GM18498 (cell line): ENCODE measurements at regions not wholly inside any gene's neighbourhood (a gene's known extent, or its start where the extent isn't known, plus 50 kb on each side); places are given as distances from the start of the nearest gene placed in this dataset.

ENCODE experiments used
- ATAC-seq: cut with Tn5 transposase; IDR thresholded peaks from one replicate; pipeline ENCODE4 v1.9.1; 2021; ENCODE audit warnings: mild to moderate bottlenecking, moderate library complexity; ENCODE audit not compliant: unreplicated experiment

DNA sequence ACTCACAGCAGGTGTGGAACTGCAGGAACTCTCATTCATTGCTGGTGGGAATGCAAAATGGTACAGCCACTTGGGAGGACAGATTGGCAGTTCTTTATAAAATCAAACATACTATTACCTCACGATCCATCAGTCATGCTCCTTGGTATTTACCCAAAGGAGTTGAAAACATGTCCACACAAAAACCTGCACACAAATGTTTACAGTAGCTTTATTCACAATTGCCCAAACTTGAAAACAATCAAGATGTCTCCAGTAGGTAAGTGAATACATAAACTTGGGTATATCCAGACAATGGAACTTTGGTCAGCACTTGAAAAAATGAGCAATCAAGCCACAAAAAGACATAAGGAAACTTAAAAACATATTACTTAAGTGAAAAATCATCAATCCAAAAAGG lies 215.5 kb downstream of the IRX1 start:
- ATAC-seq: no peak

- no peak for ATAC-seq
Observed at GRCh38 chr5:3818624-3819023, 223.0 kb downstream of the IRX1 start.

DNA sequence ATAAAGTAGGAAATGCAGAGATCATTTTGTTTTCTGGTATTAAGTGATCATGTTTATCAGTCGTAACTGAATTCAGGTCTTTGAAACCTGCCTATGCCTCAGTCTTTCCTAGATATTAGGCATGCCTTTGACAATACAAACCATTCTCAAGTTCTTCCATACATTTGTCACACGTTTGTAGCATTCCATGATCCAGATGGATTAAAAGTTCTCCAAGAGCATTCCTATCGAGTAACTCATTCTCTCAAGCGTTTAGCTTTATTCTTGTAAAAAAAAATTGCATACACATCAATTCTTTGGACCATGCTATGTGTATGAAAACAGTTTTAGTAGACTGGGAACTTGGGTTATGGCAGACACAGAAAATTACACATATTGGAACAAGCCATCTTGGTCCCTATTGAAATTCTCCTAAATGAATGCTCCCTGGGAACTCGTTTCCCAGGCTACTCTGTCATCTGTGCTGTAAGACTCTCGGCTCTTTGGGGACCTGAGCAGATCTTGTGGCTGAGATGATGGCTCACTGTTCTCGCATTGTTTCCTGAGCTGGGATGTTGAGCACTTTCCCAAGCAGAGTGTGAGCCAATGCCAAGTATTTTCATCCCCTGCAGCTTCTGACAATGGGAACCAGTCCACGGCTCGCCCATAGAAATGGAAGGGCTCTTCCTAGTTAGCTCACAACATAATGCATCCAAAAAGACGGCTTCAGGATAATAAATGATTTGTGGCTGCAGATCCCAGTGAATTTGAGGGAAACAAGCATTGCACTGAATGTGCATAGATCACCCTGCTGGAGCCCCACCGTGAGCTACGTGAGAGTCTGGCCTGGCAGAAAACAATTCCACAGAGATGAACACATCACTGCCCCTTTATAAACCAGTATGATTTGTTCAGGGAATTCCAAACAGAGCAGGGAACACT lies 230.2 kb downstream of the IRX1 start:
- ATAC-seq: no peak

- ATAC-seq: no peak
Observed at GRCh38 chr5:3827624-3828023, 232.0 kb downstream of the IRX1 start.

DNA sequence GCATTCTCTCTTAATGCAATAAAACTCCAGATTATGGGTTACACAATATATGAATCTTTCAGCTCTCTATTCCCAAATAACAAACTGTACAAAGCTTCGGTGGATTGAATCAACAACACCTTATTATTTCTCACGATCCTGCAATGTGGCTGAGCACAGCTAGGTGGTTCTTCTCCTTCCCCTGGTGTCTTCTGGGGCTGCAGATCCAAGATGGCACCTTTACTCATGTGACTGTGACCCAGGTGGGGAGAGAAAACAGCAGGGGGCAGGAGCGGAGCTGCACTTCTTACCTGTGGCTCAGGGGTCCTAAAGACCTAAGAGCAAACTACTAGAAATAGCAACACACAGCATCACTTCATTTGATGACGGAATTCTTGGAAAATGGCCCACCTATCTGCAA lies 233.1 kb downstream of the IRX1 start:
- no peak for ATAC-seq

GRCh38 chr5:3833566-3833965 lies 237.9 kb downstream of the IRX1 start:
- no peak for ATAC-seq

- no peak for ATAC-seq
Observed at GRCh38 chr5:3835811-3836210, 240.2 kb downstream of the IRX1 start.

GRCh38 chr5:3836528-3836927 lies 240.9 kb downstream of the IRX1 start:
- ATAC-seq: no peak

GRCh38 chr5:3837506-3837905 lies 241.9 kb downstream of the IRX1 start:
- no peak for ATAC-seq

- no peak for ATAC-seq
Observed at GRCh38 chr5:3839151-3839550, 243.5 kb downstream of the IRX1 start.

DNA sequence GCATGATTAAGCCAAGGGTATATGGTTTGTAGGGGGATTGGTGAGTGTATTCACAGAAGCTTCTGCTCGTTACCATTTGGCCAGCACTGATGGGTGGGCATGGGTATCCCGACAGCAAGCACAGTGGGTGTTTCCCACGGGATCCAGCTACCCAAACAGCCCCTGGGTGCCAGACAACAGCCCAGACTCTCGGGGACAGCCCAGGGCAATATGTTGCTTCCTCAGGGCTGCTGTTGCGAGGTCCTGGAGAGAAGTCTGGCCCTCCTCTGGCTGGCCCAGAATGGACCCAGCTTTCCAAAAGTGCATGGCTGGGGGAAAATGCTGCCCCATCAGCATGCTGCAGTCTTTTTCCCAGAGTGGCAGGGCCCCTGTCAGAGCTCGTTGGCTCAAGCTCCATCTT lies 247.0 kb downstream of the IRX1 start:
- ATAC-seq: no peak

- no peak for ATAC-seq
Observed at GRCh38 chr5:3843706-3844105, 248.1 kb downstream of the IRX1 start.

- ATAC-seq: no peak
Observed at GRCh38 chr5:3844266-3844665, 248.6 kb downstream of the IRX1 start.

GRCh38 chr5:3845230-3845629 lies 249.6 kb downstream of the IRX1 start:
- no peak for ATAC-seq

- no peak for ATAC-seq
Observed at GRCh38 chr5:3852161-3852916, 256.7 kb downstream of the IRX1 start.

- ATAC-seq: no peak
Observed at GRCh38 chr5:3853362-3853761, 257.7 kb downstream of the IRX1 start.

DNA sequence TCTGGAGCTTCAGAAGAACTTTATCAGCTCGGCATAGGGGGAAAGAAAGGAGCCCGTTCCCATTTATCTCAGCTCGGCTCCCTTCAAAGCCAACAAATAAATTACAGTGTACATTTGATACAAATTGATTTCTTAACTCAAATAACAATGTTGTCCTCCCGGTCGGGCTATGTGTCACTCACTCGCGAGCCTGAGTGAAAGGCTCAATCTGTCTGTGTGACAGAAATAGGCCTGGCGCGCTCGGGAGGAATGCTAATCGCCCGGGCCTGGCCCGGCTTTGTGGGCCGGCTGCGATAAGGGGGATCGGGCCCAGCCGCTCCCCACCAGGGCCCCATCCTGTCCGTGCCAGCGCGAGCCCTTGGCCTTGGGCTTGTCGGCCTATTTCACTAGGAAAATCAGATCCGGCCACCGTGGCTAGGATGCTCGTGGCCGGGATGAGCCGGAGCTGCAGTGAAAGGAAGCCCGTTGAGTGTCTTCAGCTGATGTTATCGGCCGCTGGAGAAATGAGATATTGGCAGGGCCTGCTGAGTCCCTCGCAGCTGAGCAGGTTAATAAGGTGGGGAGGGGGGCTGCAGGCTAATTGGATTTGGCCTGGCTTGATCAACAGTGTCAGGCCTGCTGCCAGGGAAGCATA lies 258.7 kb downstream of the IRX1 start:
- no peak for ATAC-seq

- no peak for ATAC-seq
Observed at GRCh38 chr5:3856036-3856435, 260.4 kb downstream of the IRX1 start.

GRCh38 chr5:3858524-3858923 lies 262.9 kb downstream of the IRX1 start:
- no peak for ATAC-seq

GRCh38 chr5:3862906-3863305 lies 267.3 kb downstream of the IRX1 start:
- no peak for ATAC-seq

- ATAC-seq: no peak
Observed at GRCh38 chr5:3875144-3875543, 279.5 kb downstream of the IRX1 start.

DNA sequence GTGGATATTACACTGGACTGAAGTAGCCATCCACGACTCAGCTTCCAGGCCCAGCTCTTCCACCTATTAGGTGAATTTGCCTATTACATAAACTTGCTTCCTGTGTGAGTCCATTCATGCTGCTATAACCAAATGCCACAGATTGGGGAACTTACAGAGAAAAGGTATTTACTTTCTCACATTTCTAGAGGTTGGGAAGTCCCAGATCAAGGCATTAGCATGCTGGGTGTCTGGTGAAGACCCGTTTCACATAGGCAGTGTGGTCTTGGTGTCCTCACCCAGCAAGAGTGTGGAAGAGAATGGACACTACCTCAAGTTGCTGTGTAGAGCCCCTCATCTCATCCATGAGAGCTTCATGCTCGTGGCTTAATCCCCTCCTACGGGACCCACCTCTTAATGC lies 282.6 kb downstream of the IRX1 start:
- no peak for ATAC-seq
